Mesendoderm (in vitro differentiated cells): ENCODE measurements at regions not wholly inside any gene's neighbourhood (a gene's known extent, or its start where the extent isn't known, plus 50 kb on each side); places are given as distances from the start of the nearest gene placed in this dataset.
"Not testable (repeated sequence)": the region's sequence is repeated elsewhere in the genome, so short reads cannot be mapped to it uniquely, and the experiment has no call there.

Source experiments
- DNase-seq: peaks from one replicate; pipeline ENCODE4 v3.0.0; 2013
- H2AK5ac ChIP-seq: 2 replicates; pipeline ENCODE4 v1.6.1; 2013; ENCODE audit warnings: low read length, inconsistent platforms
- H2BK120ac ChIP-seq: 2 replicates; pipeline ENCODE4 v1.6.1; 2013; ENCODE audit warnings: low read depth, mild to moderate bottlenecking, low read length, moderate library complexity, mixed read lengths
- H2BK15ac ChIP-seq: replicated peaks from 2 replicates; pipeline ENCODE4 v1.6.1; 2013; ENCODE audit warnings: low read depth, mild to moderate bottlenecking, moderate library complexity
- H2BK5ac ChIP-seq: 2 replicates; pipeline ENCODE4 v1.6.1; 2013; ENCODE audit warnings: low read length, inconsistent platforms
- H3K18ac ChIP-seq: 2 replicates; pipeline ENCODE4 v1.6.1; 2013; ENCODE audit warnings: mild to moderate bottlenecking, low read length, mixed read lengths
- H3K23ac ChIP-seq: one replicate; pipeline ENCODE4 v1.6.1; 2013; ENCODE audit warnings: low read length
- H3K27ac ChIP-seq: 2 replicates; pipeline ENCODE4 v1.5.1; 2013; ENCODE audit warnings: low read depth, mild to moderate bottlenecking, inconsistent platforms, low read length, moderate library complexity
- H3K27me3 ChIP-seq: 2 replicates; pipeline ENCODE4 v1.6.1; 2013; ENCODE audit warnings: low read length, control low read depth, mild to moderate bottlenecking, inconsistent platforms; ENCODE audit not compliant: insufficient read depth, poor library complexity
- H3K36me3 ChIP-seq: 2 replicates; pipeline ENCODE4 v1.6.1; 2013; ENCODE audit warnings: low read length, inconsistent platforms; ENCODE audit not compliant: control insufficient read depth, insufficient read depth
- H3K4ac ChIP-seq: one replicate; pipeline ENCODE4 v1.6.1; 2013; ENCODE audit warnings: low read depth, mild to moderate bottlenecking, low read length, moderate library complexity
- H3K4me1 ChIP-seq: 2 replicates; pipeline ENCODE4 v1.6.1; 2013; ENCODE audit warnings: low read depth, low read length, inconsistent platforms; ENCODE audit not compliant: control insufficient read depth
- H3K4me2 ChIP-seq: 2 replicates; pipeline ENCODE4 v1.6.1; 2013; ENCODE audit warnings: low read length
- H3K4me3 ChIP-seq: 2 replicates; pipeline ENCODE4 v1.5.1; 2013; ENCODE audit warnings: mild to moderate bottlenecking, low read length
- H3K56ac ChIP-seq: one replicate; pipeline ENCODE4 v1.6.1; 2013; ENCODE audit warnings: low read length
- H3K79me1 ChIP-seq: 2 replicates; pipeline ENCODE4 v1.6.1; 2013; ENCODE audit warnings: low read length, inconsistent platforms
- H3K79me2 ChIP-seq: 2 replicates; pipeline ENCODE4 v1.6.1; 2013; ENCODE audit warnings: mild to moderate bottlenecking, low read length; ENCODE audit not compliant: control insufficient read depth, insufficient read depth
- H3K9ac ChIP-seq: 2 replicates; pipeline ENCODE4 v1.6.1; 2013; ENCODE audit warnings: low read length, inconsistent platforms
- H4K5ac ChIP-seq: one replicate; pipeline ENCODE4 v1.6.1; 2013; ENCODE audit warnings: low read length
- H4K8ac ChIP-seq: one replicate; pipeline ENCODE4 v1.6.1; 2013; ENCODE audit warnings: low read depth, mild to moderate bottlenecking, control low read depth, low read length, moderate library complexity
- WGBS: extraction: QIAGEN DNeasy Blood & Tissue Kit; methylation state at CpG from one replicate; pipeline ENCODE4 v1.1.7; 2013; ENCODE audit warnings: low lambda C conversion rate, missing lambda C conversion rate; ENCODE audit not compliant: insufficient coverage; ENCODE audit errors: extremely low coverage; 5-methylcytosine and 5-hydroxymethylcytosine counted together

GRCh38 chr10:109762555-109762954 lies 160.8 kb downstream of the XPNPEP1 start:
- H3K4ac ChIP-seq: no peak overlapping the region
- H3K4me1 ChIP-seq: no peaks in the 10 kb centered on the region
- no peaks in the 10 kb centered on the region for H3K36me3 ChIP-seq
- H3K9ac ChIP-seq: no peak overlapping the region
- H3K27ac ChIP-seq: no peak overlapping the region
- no peak overlapping the region for H3K23ac ChIP-seq
- no peak overlapping the region for H4K8ac ChIP-seq
- H3K79me2 ChIP-seq: no peaks in the 10 kb centered on the region
- no peaks in the 10 kb centered on the region for H3K27me3 ChIP-seq
- no peak overlapping the region for H3K56ac ChIP-seq
- H3K4me3 ChIP-seq: no peak overlapping the region
- no peak overlapping the region for H3K18ac ChIP-seq
- H2BK5ac ChIP-seq: no peak overlapping the region
- H2BK15ac ChIP-seq: no peak overlapping the region
- H3K79me1 ChIP-seq: no peaks in the 10 kb centered on the region
- H2BK120ac ChIP-seq: no peak overlapping the region
- H2AK5ac ChIP-seq: no peak overlapping the region
- H3K4me2 ChIP-seq: no peak overlapping the region
- DNase-seq: peak; percentile 62
- no peak overlapping the region for H4K5ac ChIP-seq

DNA sequence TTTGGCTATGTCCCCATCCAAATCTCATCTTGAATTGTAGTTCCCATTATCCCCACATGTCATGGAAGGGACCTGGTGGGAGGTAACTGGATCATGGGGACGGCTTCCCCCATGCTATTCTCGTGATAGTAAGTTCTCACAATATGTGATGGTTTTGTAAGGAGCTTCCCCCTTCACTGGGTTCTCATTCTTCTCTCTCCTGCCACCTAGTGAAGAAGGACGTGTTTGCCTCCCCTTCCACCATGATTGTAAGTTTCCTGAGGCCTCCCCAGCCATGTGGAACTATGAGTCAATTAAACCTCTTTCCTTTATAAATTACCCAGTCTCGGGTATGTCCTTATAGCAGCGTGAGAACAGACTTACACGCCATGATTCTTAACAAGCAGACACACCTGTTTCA lies 165.6 kb downstream of the XPNPEP1 start:
- not testable (repeated sequence) for H2BK120ac ChIP-seq, H2AK5ac ChIP-seq, H3K79me2 ChIP-seq, H3K4me2 ChIP-seq, H3K4me1 ChIP-seq, H2BK15ac ChIP-seq, H3K27me3 ChIP-seq, H3K4me3 ChIP-seq, H3K27ac ChIP-seq, H4K8ac ChIP-seq, H3K18ac ChIP-seq, H3K56ac ChIP-seq, H4K5ac ChIP-seq, H3K79me1 ChIP-seq, H3K36me3 ChIP-seq, H3K4ac ChIP-seq, H3K9ac ChIP-seq, H3K23ac ChIP-seq, H2BK5ac ChIP-seq
- DNase-seq: peak; percentile 79
- WGBS: no CpG with 5 or more reads among the region's 6 CpGs

DNA sequence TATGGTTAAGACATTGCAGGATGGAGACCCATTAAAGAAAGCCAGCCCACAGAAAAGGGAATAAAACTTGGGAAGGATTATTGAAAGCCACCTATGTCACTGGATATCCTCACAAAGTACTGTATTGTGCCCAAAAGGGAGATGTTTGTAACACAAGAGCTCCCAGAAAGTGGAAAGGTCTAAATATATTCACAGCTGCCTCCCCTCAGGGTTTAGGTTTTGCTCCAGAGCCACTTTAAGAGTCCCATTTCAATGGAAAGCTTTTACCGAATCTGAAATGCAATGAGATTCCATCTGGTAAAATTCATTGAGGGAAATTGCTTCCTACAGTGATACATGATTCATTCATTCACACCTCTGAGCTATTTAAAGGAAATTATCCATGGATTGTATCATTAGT lies 176.4 kb downstream of the XPNPEP1 start:
- H4K8ac ChIP-seq: no peak overlapping the region
- H3K4me2 ChIP-seq: no peak overlapping the region
- H3K4me3 ChIP-seq: no peak overlapping the region
- no peak overlapping the region for H4K5ac ChIP-seq
- H3K23ac ChIP-seq: no peak overlapping the region
- no peaks in the 10 kb centered on the region for H3K79me2 ChIP-seq
- no peak for DNase-seq
- no peak overlapping the region for H3K4ac ChIP-seq
- H3K27me3 ChIP-seq: no peaks in the 10 kb centered on the region
- H3K27ac ChIP-seq: no peak overlapping the region
- no peak overlapping the region for H3K9ac ChIP-seq
- no CpG with 5 or more reads among the region's 1 CpG for WGBS
- no peak overlapping the region for H3K56ac ChIP-seq
- no peak overlapping the region for H2AK5ac ChIP-seq
- no peaks in the 10 kb centered on the region for H3K4me1 ChIP-seq
- no peaks in the 10 kb centered on the region for H3K36me3 ChIP-seq
- no peak overlapping the region for H2BK5ac ChIP-seq
- H3K18ac ChIP-seq: no peak overlapping the region
- H3K79me1 ChIP-seq: no peaks in the 10 kb centered on the region
- H2BK15ac ChIP-seq: no peak overlapping the region
- H2BK120ac ChIP-seq: no peak overlapping the region

DNA sequence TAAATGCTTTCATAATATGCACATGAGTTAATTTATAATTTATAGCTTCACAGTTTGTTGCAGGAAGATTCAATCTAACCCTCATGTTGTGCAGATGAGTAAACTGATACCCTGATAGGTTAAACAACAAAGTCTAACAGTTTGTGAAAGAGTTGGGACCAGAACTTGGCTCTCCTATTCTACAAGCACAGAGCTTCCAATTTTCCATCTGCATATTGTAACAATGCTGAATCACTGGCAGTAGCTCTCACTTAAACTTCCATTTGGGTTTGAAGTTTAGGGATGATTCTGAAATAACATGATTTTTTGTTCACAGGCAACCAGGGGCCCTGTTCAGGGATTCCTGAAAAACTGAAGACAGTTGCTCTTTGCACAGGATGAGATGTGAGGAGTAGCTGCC lies 179.3 kb downstream of the XPNPEP1 start:
- Histone ChIP-seq H3K18ac (no peak overlapping the region), H2AK5ac (no peak overlapping the region), H3K9ac (no peak overlapping the region), H3K56ac (no peak overlapping the region), H3K27ac (no peak overlapping the region), H3K27me3 (no peaks in the 10 kb centered on the region), H3K36me3 (no peaks in the 10 kb centered on the region), H3K4me1 (no peaks in the 10 kb centered on the region), H2BK120ac (no peak overlapping the region), H3K79me2 (no peaks in the 10 kb centered on the region), H4K8ac (no peak overlapping the region), H3K4me2 (no peak overlapping the region), H2BK5ac (no peak overlapping the region), H3K23ac (no peak overlapping the region), H3K79me1 (no peaks in the 10 kb centered on the region), H4K5ac (no peak overlapping the region), H3K4ac (no peak overlapping the region), H3K4me3 (no peak overlapping the region), H2BK15ac (no peak overlapping the region)
- no peak for DNase-seq

GRCh38 chr10:109743574-109743973 lies 179.7 kb downstream of the XPNPEP1 start:
- Histone ChIP-seq H2BK15ac (no peak overlapping the region), H4K8ac (no peak overlapping the region), H3K9ac (no peak overlapping the region), H3K56ac (no peak overlapping the region), H3K18ac (no peak overlapping the region), H3K4me3 (no peak overlapping the region), H3K36me3 (no peaks in the 10 kb centered on the region), H2AK5ac (no peak overlapping the region), H3K79me2 (no peaks in the 10 kb centered on the region), H3K27ac (no peak overlapping the region), H3K4me2 (no peak overlapping the region), H3K27me3 (no peaks in the 10 kb centered on the region), H2BK120ac (no peak overlapping the region), H3K23ac (no peak overlapping the region), H2BK5ac (no peak overlapping the region), H4K5ac (no peak overlapping the region), H3K4me1 (no peaks in the 10 kb centered on the region), H3K79me1 (no peaks in the 10 kb centered on the region), H3K4ac (no peak overlapping the region)
- no CpG with 5 or more reads among the region's 2 CpGs for WGBS
- DNase-seq: no peak

GRCh38 chr10:109743146-109743545 lies 180.2 kb downstream of the XPNPEP1 start:
- no peak overlapping the region for H2AK5ac ChIP-seq
- no peak overlapping the region for H3K56ac ChIP-seq
- H2BK5ac ChIP-seq: no peak overlapping the region
- H3K4me2 ChIP-seq: no peak overlapping the region
- no peaks in the 10 kb centered on the region for H3K4me1 ChIP-seq
- H3K4ac ChIP-seq: no peak overlapping the region
- no peak overlapping the region for H4K5ac ChIP-seq
- no peaks in the 10 kb centered on the region for H3K36me3 ChIP-seq
- H2BK120ac ChIP-seq: no peak overlapping the region
- no peak overlapping the region for H3K9ac ChIP-seq
- no peak overlapping the region for H2BK15ac ChIP-seq
- no CpG with 5 or more reads among the region's 5 CpGs for WGBS
- H3K79me1 ChIP-seq: no peaks in the 10 kb centered on the region
- no peaks in the 10 kb centered on the region for H3K27me3 ChIP-seq
- H3K18ac ChIP-seq: no peak overlapping the region
- DNase-seq: no peak
- no peaks in the 10 kb centered on the region for H3K79me2 ChIP-seq
- H3K27ac ChIP-seq: no peak overlapping the region
- H3K23ac ChIP-seq: no peak overlapping the region
- no peak overlapping the region for H3K4me3 ChIP-seq
- no peak overlapping the region for H4K8ac ChIP-seq
